NCI-H1105 (cell line): ENCODE measurements at regions not wholly inside any gene's neighbourhood (a gene's known extent, or its start where the extent isn't known, plus 50 kb on each side); places are given as distances from the start of the nearest gene placed in this dataset.
"Not testable (repeated sequence)": the region's sequence is repeated elsewhere in the genome, so short reads cannot be mapped to it uniquely, and the experiment has no call there.

ENCODE experiments used
- DNase-seq: peaks from one replicate; lab custom pipeline; 2025; lab: John Stamatoyannopoulos, UW

GRCh38 chr5:104456122-104456521 is 893.5 kb upstream of the NUDT12 start:
- DNase-seq, result peak; percentile 21

GRCh38 chr5:104452550-104452949 is 890.0 kb upstream of the NUDT12 start:
- no peak for DNase-seq

- not testable (repeated sequence) for DNase-seq
These were observed 889.3 kb upstream of the NUDT12 start for GRCh38 chr5:104451911-104452310.

- no peak for DNase-seq
These were observed 882.1 kb upstream of the NUDT12 start for GRCh38 chr5:104444656-104445055.

DNA sequence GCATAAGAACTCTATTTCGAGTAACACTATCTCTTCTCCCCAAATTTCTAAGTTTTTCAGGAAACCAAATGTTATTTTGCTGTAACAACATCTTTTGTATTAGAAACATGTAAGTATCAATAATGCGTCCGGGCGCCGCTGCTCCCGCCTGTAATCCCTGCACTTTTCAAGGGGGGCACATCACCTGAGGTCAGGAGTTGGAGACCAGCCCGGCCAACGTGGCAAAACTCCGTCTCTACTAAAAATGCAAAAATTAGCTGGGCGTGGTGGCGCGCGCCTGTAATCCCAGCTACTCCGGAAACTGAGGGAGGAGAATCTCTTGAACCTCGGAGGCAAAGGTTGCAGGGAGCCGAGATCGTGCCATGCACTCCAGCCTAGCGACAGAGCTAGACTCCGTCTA is 881.1 kb upstream of the NUDT12 start:
- DNase-seq, result no peak

- DNase-seq, result peak; percentile 39
These were observed 869.4 kb upstream of the NUDT12 start for GRCh38 chr5:104431981-104432380.

DNA sequence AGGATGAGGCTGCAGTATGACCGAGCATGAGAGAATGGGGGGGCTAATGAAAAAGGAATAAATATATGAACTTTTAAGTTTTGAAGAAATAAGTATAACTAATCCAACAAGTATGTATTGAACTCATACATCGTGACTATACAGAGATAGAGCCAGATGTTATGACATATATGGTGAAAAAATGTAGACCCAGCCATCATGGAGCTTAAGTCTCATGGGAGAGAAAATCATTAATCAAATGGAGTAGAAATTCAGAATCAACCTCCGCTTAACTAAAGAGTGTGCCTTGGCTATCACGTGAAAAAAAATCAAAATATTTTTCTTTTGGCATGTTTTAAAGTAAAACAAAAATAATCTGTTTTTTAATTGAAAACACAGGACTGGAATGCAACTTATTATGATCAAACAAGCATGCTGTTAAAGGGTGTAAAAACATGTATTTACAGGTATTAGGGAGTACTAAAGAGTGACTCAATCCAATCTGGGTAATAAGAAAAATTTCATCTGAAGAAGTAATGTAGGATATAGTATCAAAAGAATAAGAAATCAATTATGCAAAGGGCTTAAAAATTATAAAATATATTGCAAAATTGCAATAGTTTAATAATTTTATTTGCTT is 868.5 kb upstream of the NUDT12 start:
- no peak for DNase-seq

GRCh38 chr5:104429911-104430310 is 867.3 kb upstream of the NUDT12 start:
- no peak for DNase-seq

DNA sequence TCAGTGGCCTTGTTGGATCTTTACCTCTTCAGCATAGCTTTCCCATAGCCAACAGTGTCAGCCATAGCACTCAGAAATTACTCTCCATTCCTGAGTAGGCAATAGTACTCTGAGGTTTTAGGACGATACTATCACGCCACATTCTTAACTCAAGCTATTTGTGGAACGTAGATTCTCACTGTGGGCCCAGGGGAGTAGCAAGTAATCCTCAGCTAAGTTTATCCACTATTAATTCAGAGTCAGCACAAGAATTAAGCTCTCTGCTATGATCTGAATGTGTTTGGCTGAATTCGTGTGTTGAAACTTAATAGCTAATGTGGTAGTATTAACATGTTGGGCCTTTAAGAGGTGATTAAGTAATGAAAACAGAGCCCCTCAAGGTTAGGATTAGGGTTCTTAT is 858.8 kb upstream of the NUDT12 start:
- no peak for DNase-seq

GRCh38 chr5:104418056-104418455 is 855.5 kb upstream of the NUDT12 start:
- DNase-seq, result no peak

- DNase-seq, result no peak
These were observed 850.2 kb upstream of the NUDT12 start for GRCh38 chr5:104412649-104413240.

GRCh38 chr5:104400941-104401340 is 838.4 kb upstream of the NUDT12 start:
- no peak for DNase-seq

- DNase-seq, result no peak
These were observed 823.3 kb upstream of the NUDT12 start for GRCh38 chr5:104385906-104386305.

- no peak for DNase-seq
These were observed 812.8 kb upstream of the NUDT12 start for GRCh38 chr5:104375345-104375744.

GRCh38 chr5:104372796-104373195 is 810.2 kb upstream of the NUDT12 start:
- DNase-seq, result no peak

DNA sequence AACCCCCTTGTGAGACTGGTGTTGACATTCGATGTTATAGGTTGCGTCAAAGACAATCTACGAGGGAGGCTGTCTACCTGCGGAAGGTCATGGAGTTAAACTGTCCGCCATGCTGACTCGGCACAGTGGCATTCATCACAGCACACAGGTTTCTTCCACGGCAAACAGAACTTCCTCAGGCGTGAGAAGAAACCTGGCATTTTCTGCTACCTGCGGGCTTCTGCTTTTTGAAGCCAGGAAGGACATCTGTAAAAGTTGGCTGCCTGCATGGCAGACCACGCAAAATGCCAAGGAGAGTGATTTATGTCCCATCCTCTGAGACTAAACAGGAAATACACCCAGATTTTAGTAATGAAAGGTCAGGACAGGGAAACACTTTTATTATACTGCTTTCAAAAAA is 809.8 kb upstream of the NUDT12 start:
- no peak for DNase-seq

DNA sequence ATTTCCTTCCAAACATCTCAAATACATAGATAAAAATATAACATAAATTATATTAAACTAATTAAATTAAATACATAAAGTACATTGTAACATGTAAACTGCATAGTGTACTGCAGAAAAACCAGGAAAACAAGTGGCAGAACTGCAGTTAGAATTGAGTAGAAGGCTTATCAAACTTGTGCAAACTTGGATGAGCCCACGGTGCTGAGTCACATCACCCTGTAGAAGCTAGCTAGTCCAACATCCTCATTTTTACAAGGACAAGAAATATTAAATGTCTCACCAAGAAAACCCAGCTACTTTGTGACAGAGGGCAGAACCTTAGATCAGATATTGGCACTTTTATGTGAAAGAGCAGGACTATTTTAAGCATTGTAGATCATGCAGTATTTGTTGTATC is 807.9 kb upstream of the NUDT12 start:
- DNase-seq, result no peak

DNA sequence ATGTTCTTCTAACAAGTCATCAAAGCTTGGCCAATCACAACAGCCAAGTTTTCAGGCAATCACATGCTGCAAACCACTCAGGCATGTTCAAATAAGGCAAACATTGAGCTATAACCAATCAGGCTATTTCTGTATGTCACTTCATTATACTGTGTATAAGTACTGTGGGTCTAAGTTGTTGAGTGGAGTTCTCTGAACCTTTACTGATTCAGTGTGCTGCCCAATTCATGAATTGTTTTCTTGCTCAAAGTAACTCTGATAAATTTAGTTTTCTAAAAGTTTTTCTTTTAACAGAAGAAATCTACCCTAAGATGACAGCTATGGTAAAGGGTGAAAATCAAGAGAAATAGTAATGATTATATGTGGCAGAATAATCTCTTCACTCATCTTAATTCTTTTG is 805.4 kb upstream of the NUDT12 start:
- no peak for DNase-seq

- no peak for DNase-seq
These were observed 801.0 kb upstream of the NUDT12 start for GRCh38 chr5:104363567-104363966.

- no peak for DNase-seq
These were observed 799.3 kb upstream of the NUDT12 start for GRCh38 chr5:104361932-104362331.

- DNase-seq, result no peak
These were observed 792.8 kb upstream of the NUDT12 start for GRCh38 chr5:104355350-104355749.

DNA sequence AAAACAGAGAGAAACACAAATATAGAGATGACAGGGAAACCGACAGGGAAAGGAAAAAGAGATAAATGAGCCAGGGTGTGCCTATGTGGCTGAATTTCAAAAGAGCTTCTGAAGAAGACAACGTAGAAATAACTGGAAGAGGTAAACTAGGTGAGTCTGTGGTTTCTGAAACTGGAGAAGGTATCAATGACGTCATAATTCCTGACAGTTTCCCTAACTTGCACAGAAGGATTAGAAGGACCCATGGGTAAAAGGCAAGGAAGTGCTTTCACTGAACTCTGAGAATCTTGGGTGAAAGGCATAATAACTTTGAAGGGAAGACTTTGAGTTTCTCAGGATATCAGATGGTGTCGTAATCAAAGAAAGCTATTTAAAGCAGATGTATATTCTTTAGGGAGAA is 790.8 kb upstream of the NUDT12 start:
- no peak for DNase-seq

DNA sequence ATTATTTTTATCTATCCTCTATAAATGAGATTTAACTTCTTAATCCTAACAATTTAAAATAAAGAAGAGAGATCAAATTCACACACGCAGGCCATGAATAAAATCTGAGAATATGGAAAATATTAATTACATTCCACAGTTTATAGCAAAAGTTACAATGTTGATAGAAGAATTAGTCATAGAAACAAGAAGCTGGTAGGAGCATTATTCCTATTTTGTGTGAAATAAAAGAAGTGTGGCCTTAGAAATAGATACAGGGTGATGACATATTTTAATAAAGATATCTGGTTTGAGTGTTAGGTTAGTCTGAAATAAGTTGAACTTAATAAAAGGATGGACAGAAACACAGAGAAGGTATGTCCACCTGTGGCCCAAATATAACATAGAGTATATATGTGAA is 790.4 kb upstream of the NUDT12 start:
- DNase-seq, result no peak

- DNase-seq, result no peak
These were observed 784.6 kb upstream of the NUDT12 start for GRCh38 chr5:104347119-104347708.
